Type B pancreatic cell (in vitro differentiated cells): ENCODE measurements at regions not wholly inside any gene's neighbourhood (a gene's known extent, or its start where the extent isn't known, plus 50 kb on each side); places are given as distances from the start of the nearest gene placed in this dataset.
"Not testable (repeated sequence)": the region's sequence is repeated elsewhere in the genome, so short reads cannot be mapped to it uniquely, and the experiment has no call there.

Experiments used
- DNase-seq: peaks from one replicate; pipeline ENCODE4 v3.0.0; 2021; ENCODE audit warnings: mixed read lengths; ENCODE audit not compliant: unreplicated experiment; ENCODE audit errors: extremely low spot score
- H3K27ac Mint-ChIP-seq: 2 replicates; pipeline ENCODE4 v1.8.0; 2021; ENCODE audit warnings: mild to moderate bottlenecking, mixed read lengths
- H3K27me3 Mint-ChIP-seq: 2 replicates; pipeline ENCODE4 v1.8.0; 2021; ENCODE audit warnings: mixed read lengths
- H3K36me3 Mint-ChIP-seq: 2 replicates; pipeline ENCODE4 v1.8.0; 2021; ENCODE audit warnings: mixed read lengths
- H3K4me1 Mint-ChIP-seq: one replicate; pipeline ENCODE4 v1.8.0; 2021; ENCODE audit warnings: mixed read lengths; ENCODE audit not compliant: unreplicated experiment
- H3K4me3 Mint-ChIP-seq: 2 replicates; pipeline ENCODE4 v1.8.0; 2021; ENCODE audit warnings: mild to moderate bottlenecking, mixed read lengths
- H3K9me3 Mint-ChIP-seq: 2 replicates; pipeline ENCODE4 v1.8.0; 2021; ENCODE audit warnings: mixed read lengths
- TF ChIP-seq, protein P1 (sequence below): fragments of 200-600 bp; sonication (generic); conservative IDR thresholded peaks from 2 replicates; pipeline ENCODE4 v1.5.0; 2021; ENCODE audit warnings: antibody characterized with exemption, mild to moderate bottlenecking

DNA sequence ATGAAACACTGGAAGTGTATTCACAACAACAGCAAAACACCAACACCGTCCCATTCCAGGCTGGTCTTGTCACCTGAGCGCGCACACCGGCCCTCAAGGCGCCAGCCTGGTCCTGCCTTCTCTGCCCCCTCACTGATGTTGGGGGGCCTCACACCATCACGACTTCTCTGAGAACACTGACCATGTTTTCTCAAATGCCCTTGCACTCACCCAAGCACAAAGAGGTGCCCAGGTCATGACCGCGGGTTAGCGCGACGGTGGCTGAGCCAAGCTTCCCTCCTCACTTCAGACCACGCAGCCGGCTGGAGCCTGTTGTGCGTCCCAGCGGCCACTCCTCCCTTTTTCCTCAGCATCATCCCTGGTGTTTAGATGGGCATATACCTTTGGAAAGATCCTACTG is 101.3 kb upstream of the SALL3 start:
- Mint-ChIP-seq H3K4me3 (no peak overlapping the region), H3K9me3 (no peaks in the 10 kb centered on the region), H3K27me3 (peaks cover 7% of the 10 kb centered on the region), H3K4me1 (no peaks in the 10 kb centered on the region), H3K36me3 (no peaks in the 10 kb centered on the region), H3K27ac (no peak overlapping the region)
- TF ChIP-seq, protein P1, sequence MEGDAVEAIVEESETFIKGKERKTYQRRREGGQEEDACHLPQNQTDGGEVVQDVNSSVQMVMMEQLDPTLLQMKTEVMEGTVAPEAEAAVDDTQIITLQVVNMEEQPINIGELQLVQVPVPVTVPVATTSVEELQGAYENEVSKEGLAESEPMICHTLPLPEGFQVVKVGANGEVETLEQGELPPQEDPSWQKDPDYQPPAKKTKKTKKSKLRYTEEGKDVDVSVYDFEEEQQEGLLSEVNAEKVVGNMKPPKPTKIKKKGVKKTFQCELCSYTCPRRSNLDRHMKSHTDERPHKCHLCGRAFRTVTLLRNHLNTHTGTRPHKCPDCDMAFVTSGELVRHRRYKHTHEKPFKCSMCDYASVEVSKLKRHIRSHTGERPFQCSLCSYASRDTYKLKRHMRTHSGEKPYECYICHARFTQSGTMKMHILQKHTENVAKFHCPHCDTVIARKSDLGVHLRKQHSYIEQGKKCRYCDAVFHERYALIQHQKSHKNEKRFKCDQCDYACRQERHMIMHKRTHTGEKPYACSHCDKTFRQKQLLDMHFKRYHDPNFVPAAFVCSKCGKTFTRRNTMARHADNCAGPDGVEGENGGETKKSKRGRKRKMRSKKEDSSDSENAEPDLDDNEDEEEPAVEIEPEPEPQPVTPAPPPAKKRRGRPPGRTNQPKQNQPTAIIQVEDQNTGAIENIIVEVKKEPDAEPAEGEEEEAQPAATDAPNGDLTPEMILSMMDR, result no peak
- peak; percentile 29 for DNase-seq

GRCh38 chr18:78879072-78879883 is 100.3 kb upstream of the SALL3 start:
- H3K9me3 Mint-ChIP-seq, H3K4me3 Mint-ChIP-seq, H3K27ac Mint-ChIP-seq, H3K27me3 Mint-ChIP-seq, H3K4me1 Mint-ChIP-seq, H3K36me3 Mint-ChIP-seq: not testable (repeated sequence)
- TF ChIP-seq, protein P1, result peak; percentile 73
- DNase-seq, result peak; percentile 62

- TF ChIP-seq, protein P1, result no peak
- Mint-ChIP-seq H3K9me3 (no peaks in the 10 kb centered on the region), H3K36me3 (no peaks in the 10 kb centered on the region), H3K4me1 (no peaks in the 10 kb centered on the region), H3K27ac (no peak overlapping the region), H3K27me3 (peaks cover 7% of the 10 kb centered on the region), H3K4me3 (no peak overlapping the region)
- DNase-seq, result no peak
These were observed 97.0 kb upstream of the SALL3 start for GRCh38 chr18:78882585-78882984.

- TF ChIP-seq, protein P1, result no peak
- no peaks in the 10 kb centered on the region for H3K36me3 Mint-ChIP-seq
- no peak overlapping the region for H3K4me3 Mint-ChIP-seq
- H3K27me3 Mint-ChIP-seq, result peaks cover 7% of the 10 kb centered on the region
- H3K4me1 Mint-ChIP-seq, result no peaks in the 10 kb centered on the region
- H3K9me3 Mint-ChIP-seq, result no peaks in the 10 kb centered on the region
- no peak for DNase-seq
- no peak overlapping the region for H3K27ac Mint-ChIP-seq
These were observed 96.1 kb upstream of the SALL3 start for GRCh38 chr18:78883501-78883900.

DNA sequence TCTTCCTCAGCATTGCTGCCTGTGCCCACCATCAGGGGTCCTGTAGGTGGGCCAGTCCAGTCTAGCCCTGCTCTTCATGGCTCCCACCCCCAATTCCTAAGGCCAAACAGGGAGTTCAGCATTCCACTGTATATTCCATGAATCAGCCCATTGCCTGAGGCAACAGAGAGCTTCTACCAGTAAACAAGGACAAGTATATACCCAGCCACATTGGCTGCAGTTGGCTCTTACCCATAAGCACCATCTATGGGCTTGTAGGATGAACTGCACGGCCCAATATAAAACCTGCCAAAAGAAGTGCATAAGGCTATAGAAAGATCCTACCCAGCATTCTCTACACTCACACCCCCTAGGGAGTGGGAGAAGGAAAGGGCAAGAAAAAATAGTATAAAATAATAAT is 95.1 kb upstream of the SALL3 start:
- H3K27ac Mint-ChIP-seq, result no peak overlapping the region
- H3K4me1 Mint-ChIP-seq, result no peaks in the 10 kb centered on the region
- no peak for DNase-seq
- TF ChIP-seq, protein P1, result peak; percentile 38
- no peaks in the 10 kb centered on the region for H3K9me3 Mint-ChIP-seq
- no peaks in the 10 kb centered on the region for H3K36me3 Mint-ChIP-seq
- H3K27me3 Mint-ChIP-seq, result peaks cover 4% of the 10 kb centered on the region
- H3K4me3 Mint-ChIP-seq, result no peak overlapping the region
